HG03196 (cell line): ENCODE measurements at regions not wholly inside any gene's neighbourhood (a gene's known extent, or its start where the extent isn't known, plus 50 kb on each side); places are given as distances from the start of the nearest gene placed in this dataset.

Source experiments
- ATAC-seq: cut with Tn5 transposase; IDR thresholded peaks from one replicate; pipeline ENCODE4 v1.9.1; 2021; ENCODE audit not compliant: unreplicated experiment

DNA sequence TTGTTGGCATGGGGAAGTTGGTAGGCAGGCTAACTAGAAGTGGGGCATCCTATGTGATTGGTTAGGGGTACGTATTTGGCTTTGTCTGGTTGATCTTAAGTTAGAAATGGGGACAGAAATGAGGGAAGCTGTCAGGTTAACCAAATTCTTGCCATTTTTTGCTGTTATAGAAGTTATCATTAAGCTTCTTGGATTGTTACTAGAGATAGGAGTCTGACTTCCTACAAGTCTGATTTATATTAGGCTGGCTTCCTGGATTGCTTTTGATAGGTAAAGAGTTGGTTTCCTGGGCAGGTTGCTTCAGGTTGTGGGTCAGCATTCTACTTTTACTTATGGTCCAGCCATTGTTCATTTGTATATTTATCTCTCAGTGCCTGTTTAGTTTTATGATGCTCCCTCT, 216.9 kb downstream of the TLE4 start:
- no peak for ATAC-seq

DNA sequence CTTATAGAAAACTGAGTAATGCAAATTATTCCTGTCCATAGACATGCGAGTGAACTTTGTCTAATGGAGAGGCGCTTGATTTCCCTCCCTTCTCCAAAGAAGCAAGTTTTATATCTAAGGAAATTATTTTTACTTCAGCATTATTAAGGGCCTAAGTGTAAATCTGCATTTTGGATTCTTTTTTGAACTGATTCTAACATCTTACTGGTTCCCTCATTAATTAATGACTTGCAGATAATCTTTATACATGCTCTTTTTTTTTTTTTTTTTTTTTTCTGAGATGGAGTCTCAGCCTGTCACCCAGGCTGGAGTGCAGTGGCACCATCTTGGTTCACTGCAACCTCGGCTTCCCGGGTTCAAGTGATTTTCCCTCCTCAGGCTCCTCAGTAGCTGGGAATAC, 209.5 kb downstream of the TLE4 start:
- ATAC-seq: no peak

DNA sequence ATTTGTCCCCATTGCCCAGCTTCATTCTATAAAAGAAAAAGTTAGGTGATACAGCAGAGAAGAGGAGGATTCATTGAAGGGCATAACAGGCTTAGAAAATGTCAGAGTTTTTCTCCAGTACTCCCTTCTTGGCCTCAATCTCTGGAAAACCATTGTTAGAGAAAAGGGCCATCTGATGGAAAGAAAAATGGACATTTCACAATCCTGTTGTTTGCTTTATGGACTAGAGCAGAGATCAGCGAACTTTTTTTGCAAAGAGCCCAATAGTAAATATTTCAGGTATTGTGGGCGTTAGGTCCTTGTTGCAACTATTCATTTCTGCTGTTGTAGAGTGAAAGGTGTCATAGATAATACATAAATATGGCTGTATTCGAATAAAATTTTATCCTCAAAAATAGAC, 208.8 kb downstream of the TLE4 start:
- ATAC-seq: no peak

DNA sequence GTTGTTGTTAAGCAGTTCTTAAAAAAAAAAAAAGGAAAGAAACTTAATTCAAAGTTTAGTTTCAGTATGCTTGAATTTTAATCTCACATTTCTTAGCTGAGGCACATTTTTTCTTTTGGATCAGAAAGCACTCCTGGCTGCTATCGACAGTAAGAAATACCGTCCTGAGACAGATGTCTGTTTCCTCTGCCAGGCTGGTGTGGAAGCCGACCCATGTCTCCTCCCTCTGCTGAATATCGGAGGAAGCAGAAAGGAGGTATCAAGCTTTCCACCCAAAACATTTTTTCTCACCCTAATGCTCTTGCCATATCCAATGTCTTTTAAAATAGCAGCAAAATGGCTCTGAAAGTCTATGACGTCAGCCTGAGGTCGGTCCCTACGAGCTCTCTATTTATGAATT, 208.1 kb downstream of the TLE4 start:
- no peak for ATAC-seq

DNA sequence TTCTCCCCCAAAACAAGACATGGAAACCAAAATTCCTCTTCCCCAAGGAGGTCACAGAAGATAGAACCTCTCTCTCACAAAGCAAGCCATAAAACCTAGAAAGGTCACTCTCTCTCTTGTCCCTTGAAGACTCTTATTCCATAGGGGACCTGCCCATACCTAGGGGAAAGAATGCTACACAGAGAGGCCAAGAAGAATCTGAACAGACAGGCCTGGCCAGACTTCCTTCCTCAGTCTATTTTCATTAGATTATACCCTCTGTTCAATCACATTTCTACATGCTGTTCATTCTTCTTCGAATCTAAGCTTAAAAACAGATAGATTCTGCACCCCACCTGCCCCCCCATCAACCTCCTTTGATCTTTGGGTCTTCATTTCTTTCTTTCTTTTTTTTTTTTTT, 206.8 kb downstream of the TLE4 start:
- no peak for ATAC-seq

DNA sequence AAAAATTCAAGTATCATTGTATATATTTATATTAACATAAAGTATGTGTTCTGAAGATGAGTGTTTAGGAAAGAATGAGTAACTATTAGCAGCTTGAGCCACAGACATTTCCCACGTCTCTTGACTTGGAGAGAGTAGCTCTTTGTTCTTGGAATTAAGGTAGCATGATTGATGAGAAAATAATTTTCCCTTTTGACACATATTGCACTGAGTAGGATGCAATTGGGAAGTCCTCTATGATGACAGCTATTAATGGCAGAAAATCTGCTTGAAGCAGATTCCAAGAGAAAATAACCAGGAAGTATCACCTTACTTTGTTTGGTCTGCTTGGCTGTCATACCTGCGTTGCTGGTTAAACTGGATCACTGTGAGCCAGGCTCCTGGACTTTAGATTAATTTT, 204.8 kb downstream of the TLE4 start:
- no peak for ATAC-seq
